Gastroesophageal sphincter (tissue), 3 donors: ENCODE measurements at regions not wholly inside any gene's neighbourhood (a gene's known extent, or its start where the extent isn't known, plus 50 kb on each side); places are given as distances from the start of the nearest gene placed in this dataset.

Experiments
- CTCF ChIP-seq, 4 experiments: fragments of 200-600 bp in 2 of 4; fragments of 450-650 bp in 2 of 4; sonication (generic) in 1 of 4; IDR thresholded peaks; one replicate each; pipeline ENCODE4 v1.5.1; 2017 to 2019; ENCODE audit warnings: antibody characterized with exemption in 4 of 4, mild to moderate bottlenecking in 2 of 4, moderate library complexity in 2 of 4
- EP300 ChIP-seq: sonication (generic); formaldehyde crosslinking; IDR thresholded peaks from one replicate; pipeline ENCODE4 v1.6.1; 2017; ENCODE audit warnings: antibody characterized with exemption, mild to moderate bottlenecking
- POLR2A ChIP-seq, 2 donors: fragments of 450-650 bp; IDR thresholded peaks; one replicate each; pipeline ENCODE4 v1.6.1; 2017; ENCODE audit warnings: antibody characterized with exemption in 2 of 2, mild to moderate bottlenecking in 2 of 2, moderate library complexity in 1 of 2
- POLR2AphosphoS5 ChIP-seq: sonication (generic); formaldehyde crosslinking; IDR thresholded peaks from one replicate; pipeline ENCODE4 v1.6.1; 2017; ENCODE audit warnings: antibody characterized with exemption

DNA sequence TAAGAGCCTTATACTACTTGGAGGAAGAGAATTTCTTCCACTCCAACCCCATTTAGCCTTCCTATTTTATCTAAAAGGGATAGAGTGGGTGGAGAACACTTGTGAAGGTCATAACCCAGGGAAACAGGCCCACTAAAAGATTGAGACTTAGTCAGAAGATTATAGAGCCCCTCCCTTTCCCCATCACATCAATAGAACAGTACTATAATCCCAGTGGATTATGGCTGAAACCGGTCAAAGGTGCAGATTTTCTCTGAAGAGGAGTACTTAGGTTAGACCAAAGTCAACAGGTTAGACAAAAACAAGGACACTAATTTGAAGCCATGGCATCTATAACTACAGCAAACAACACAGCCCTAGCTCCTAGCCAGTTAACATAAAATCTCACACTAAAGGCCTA, 330.9 kb upstream of the NOX3 start:
- TF ChIP-seq POLR2AphosphoS5 (no peak), POLR2A (IDR thresholded peaks at IDR 0.05) (no peak), CTCF (IDR thresholded peaks at IDR 0.05) (no peak), EP300 (no peak)
